Erythroblast (primary cell): ENCODE measurements at regions not wholly inside any gene's neighbourhood (a gene's known extent, or its start where the extent isn't known, plus 50 kb on each side); places are given as distances from the start of the nearest gene placed in this dataset.
"Not testable (repeated sequence)": the region's sequence is repeated elsewhere in the genome, so short reads cannot be mapped to it uniquely, and the experiment has no call there.

ENCODE experiments used
- GATA1 ChIP-seq: IDR thresholded peaks from 2 replicates; pipeline ENCODE4 v1.6.1; 2011; ENCODE audit warnings: low read depth, mild to moderate bottlenecking, control low read depth, low read length, moderate library complexity
- POLR2A ChIP-seq: IDR thresholded peaks from 2 replicates; pipeline ENCODE4 v1.6.1; 2011; ENCODE audit warnings: mild to moderate bottlenecking, low read length

DNA sequence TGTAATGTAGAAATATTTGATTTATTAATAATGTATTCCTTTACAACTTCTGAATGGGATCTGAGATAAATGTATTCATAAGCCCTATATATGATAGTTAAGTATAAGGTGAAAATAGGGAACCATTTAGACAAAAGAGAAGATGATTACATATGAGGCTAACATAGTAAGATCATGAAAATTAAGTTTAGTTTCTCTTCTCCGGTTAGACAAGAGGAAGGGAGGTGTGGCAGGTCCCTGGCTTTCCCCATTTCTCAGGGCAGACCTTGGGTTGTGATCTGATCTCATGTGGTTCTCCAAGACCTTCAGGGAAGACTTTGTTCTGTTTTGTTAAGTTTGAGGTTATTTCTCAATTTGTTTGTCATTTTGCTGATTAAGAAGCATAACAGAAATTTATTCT lies 341.3 kb downstream of the CNTNAP3B start:
- not testable (repeated sequence) for TF ChIP-seq POLR2A, GATA1
